Esophagus squamous epithelium (tissue), 5 donors: ENCODE measurements at regions not wholly inside any gene's neighbourhood (a gene's known extent, or its start where the extent isn't known, plus 50 kb on each side); places are given as distances from the start of the nearest gene placed in this dataset.

Source experiments
- DNase-seq: peaks from one replicate; lab custom pipeline; 2025; lab: John Stamatoyannopoulos, UW
- H3K27ac ChIP-seq, 4 donors: fragments of 200-600 bp; sonication (generic); one replicate each; pipeline ENCODE4 v1.5.1; 2016 to 2019; ENCODE audit warnings: mild to moderate bottlenecking in 1 of 4
- H3K27me3 ChIP-seq, 4 donors: fragments of 200-600 bp; sonication (generic); 1 replicate in 3 of 4; 2 replicates in 1 of 4; pipeline versions ENCODE4 v1.5.1 to v1.6.0; 2017 to 2021; ENCODE audit warnings: antibody characterized with exemption in 1 of 4
- H3K36me3 ChIP-seq, 3 donors: fragments of 200-600 bp; sonication (generic); one replicate each; pipeline ENCODE4 v1.5.1; 2016 to 2019
- H3K4me1 ChIP-seq, 3 donors: fragments of 200-600 bp; sonication (generic); one replicate each; pipeline ENCODE4 v1.5.1; 2017 to 2019
- H3K4me3 ChIP-seq, 4 donors: fragments of 200-600 bp; sonication (generic); 1 replicate in 3 of 4; 2 replicates in 1 of 4; pipeline ENCODE4 v1.5.1; 2016 to 2019; ENCODE audit warnings: mild to moderate bottlenecking in 2 of 4, moderate library complexity in 1 of 4
- H3K9me3 ChIP-seq, 3 donors: fragments of 200-600 bp; sonication (generic); one replicate each; pipeline ENCODE4 v1.5.1; 2016 to 2019
- POLR2A ChIP-seq, 4 donors: fragments of 450-650 bp; IDR thresholded peaks; one replicate each; pipeline ENCODE4 v1.6.1; 2017; ENCODE audit warnings: antibody characterized with exemption in 4 of 4, mild to moderate bottlenecking in 4 of 4, moderate library complexity in 3 of 4
- WGBS, 2 donors: methylation state at CpG; one replicate each; pipeline ENCODE4 v1.1.5; 2018; 5-methylcytosine and 5-hydroxymethylcytosine counted together
- intact Hi-C: fragments of 100-400 bp; cut with DNase I; formaldehyde crosslinking; loops from one replicate; pipeline ENCODE4 v1.15.0; 2022
- TF ChIP-seq, protein P1 (sequence below), 6 experiments: fragments of 450-650 bp in 4 of 6; fragments of 200-600 bp in 2 of 6; sonication (generic) in 2 of 6; IDR thresholded peaks; one replicate each; pipeline ENCODE4 v1.5.1; 2016 to 2019; ENCODE audit warnings: antibody characterized with exemption in 6 of 6, mild to moderate bottlenecking in 4 of 6, moderate library complexity in 4 of 6
- donor health status: DM: yes; HTN: yes; CAD: no.

DNA sequence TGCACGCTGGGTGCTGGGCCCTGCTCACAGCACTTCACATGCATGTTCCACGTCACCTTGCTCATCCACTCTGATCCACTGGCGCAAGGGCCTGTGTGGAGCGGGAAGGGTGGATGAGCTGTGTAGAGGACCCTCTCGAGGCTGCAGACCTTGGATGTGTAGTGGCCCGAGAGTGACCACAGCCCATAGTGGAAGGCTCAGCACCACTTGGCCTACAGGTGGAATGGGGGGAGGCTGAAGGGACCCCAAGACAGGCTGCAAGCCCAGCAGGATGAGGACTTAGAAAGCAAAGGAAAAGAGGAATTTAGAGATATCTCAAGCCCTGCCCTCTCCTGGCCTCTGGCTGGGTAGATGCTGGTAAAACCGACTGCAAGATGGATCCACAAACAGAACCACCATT is 175.9 kb upstream of the COPS8 start:
- no peaks in the 10 kb centered on the region for H3K9me3 ChIP-seq
- H3K27me3 ChIP-seq = peaks cover 0 to 4% (median 0%) of the 10 kb centered on the region in 4 donors
- intact Hi-C loops = no loop called here
- WGBS, 2 donors = 45 to 58% methylated on average over 1 of the region's 7 CpGs
- H3K27ac ChIP-seq = no peak overlapping the region
- no peaks in the 10 kb centered on the region for H3K36me3 ChIP-seq
- DNase-seq = no peak
- no peak overlapping the region for H3K4me3 ChIP-seq
- TF ChIP-seq, protein P1, sequence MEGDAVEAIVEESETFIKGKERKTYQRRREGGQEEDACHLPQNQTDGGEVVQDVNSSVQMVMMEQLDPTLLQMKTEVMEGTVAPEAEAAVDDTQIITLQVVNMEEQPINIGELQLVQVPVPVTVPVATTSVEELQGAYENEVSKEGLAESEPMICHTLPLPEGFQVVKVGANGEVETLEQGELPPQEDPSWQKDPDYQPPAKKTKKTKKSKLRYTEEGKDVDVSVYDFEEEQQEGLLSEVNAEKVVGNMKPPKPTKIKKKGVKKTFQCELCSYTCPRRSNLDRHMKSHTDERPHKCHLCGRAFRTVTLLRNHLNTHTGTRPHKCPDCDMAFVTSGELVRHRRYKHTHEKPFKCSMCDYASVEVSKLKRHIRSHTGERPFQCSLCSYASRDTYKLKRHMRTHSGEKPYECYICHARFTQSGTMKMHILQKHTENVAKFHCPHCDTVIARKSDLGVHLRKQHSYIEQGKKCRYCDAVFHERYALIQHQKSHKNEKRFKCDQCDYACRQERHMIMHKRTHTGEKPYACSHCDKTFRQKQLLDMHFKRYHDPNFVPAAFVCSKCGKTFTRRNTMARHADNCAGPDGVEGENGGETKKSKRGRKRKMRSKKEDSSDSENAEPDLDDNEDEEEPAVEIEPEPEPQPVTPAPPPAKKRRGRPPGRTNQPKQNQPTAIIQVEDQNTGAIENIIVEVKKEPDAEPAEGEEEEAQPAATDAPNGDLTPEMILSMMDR (IDR thresholded peaks at IDR 0.05) = no peak
- no peak for TF ChIP-seq POLR2A (IDR thresholded peaks at IDR 0.05)
- H3K4me1 ChIP-seq = no peaks in the 10 kb centered on the region

DNA sequence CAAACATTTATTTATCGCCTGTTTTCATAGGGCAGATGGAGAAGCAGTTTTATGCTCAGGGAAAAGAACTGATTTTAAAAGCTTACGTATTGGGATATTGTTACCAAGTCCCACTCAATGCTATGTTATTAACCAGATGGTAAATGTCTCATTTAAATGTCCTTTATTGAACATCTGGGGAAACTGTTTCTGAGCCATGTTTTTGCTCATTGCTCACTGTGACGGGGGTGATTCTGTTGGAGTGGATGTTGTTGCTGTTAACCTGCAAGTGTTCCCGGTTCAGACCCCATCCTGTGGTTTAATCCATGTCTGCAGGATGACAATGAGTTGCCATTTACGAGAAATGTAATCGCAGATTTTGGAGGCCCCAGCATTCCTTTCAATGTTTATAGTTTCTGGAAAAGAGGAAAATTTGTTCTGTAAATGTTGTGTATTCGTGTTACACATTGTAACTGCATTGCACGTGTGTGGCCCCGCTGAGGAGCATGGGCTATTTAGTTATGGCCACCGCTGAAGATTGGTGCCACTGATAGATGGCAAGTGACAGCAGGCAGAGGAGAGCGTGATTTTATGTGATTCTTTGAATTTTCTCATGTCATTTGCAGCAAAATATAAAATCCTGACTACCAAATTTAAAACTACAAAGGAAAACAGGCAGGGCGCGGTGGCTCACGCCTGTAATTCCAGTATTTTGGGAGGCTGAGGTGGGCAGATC is 174.8 kb upstream of the COPS8 start:
- intact Hi-C loops = no loop called here
- H3K9me3 ChIP-seq = no peaks in the 10 kb centered on the region
- peaks cover 0 to 4% (median 0%) of the 10 kb centered on the region in 4 donors for H3K27me3 ChIP-seq
- no peaks in the 10 kb centered on the region for H3K4me1 ChIP-seq
- H3K36me3 ChIP-seq = no peaks in the 10 kb centered on the region
- no peak overlapping the region for H3K4me3 ChIP-seq
- 91 to 92% methylated on average over 14 of the region's 14 CpGs for WGBS, 2 donors
- no peak for DNase-seq
- no peak overlapping the region for H3K27ac ChIP-seq
- TF ChIP-seq, protein P1 (IDR thresholded peaks at IDR 0.05) = no peak
- no peak for TF ChIP-seq POLR2A (IDR thresholded peaks at IDR 0.05)

DNA sequence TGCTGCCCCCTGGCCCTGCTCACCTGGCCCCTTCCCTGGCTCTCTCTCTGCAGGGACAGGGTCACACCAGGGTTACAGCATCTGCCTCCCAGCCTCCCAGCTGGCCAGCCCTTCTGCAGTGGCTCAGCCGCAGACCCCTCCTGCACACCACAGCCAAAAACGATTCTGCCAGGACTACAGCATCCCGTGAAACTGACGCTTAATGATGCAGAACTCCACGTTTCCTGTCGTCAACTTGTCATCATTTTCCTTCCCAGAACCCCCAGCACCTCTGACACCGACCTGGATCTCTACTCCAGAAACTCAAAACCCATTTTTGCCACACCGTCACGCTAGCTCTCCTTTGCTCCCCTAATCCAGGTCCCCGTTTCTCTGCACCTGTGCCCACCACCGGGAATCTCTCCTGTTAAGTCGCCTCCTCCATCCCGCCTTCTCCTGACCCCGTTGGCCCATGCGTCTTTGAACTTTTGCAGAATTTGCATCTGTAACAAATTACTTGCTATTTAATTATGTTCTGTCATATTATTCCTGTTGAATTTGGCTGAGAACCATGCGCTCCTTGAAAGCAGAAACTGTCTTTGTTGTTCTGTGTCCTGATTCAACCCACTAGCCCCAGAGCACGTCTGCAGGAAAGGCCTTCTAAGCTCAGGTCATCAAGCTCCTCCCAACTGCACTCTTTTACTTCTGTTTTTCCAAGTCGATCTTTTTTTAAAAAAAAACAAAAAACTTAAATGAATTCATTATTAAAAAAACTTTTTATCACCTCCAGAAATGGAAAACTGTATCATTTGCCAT is 173.2 kb upstream of the COPS8 start:
- Histone ChIP-seq H3K4me1 (no peaks in the 10 kb centered on the region), H3K27ac (no peak overlapping the region), H3K27me3 (peaks cover 0 to 4% (median 0%) of the 10 kb centered on the region in 4 donors), H3K9me3 (no peaks in the 10 kb centered on the region), H3K36me3 (no peaks in the 10 kb centered on the region), H3K4me3 (no peak overlapping the region)
- TF ChIP-seq POLR2A (IDR thresholded peaks at IDR 0.05) = no peak
- no peak for DNase-seq
- intact Hi-C loops = no loop called here
- WGBS, 2 donors = 70 to 73% methylated on average over 18 of the region's 18 CpGs

DNA sequence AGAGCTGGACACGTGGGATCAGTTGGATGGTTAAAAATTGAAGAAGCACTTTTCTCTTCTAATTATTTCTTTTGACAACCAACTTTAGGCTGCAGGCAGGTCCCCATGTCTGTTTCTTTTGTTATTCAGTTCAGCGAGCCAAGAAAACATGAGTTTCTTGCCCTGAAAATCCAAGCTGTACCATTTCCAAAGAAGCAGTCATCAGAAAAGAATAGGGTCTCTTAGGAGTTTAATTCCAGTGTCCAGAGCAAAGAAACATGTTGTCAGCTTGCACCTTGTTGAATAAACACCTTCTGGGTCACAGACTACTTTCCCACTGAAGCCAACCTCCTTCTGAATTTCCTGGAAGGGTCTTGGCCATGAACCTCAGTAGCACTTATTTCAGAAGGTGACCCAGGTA is 170.5 kb upstream of the COPS8 start:
- intact Hi-C loops = no loop called here
- Histone ChIP-seq H3K9me3 (no peaks in the 10 kb centered on the region), H3K36me3 (no peaks in the 10 kb centered on the region), H3K4me1 (no peaks in the 10 kb centered on the region), H3K27ac (no peak overlapping the region), H3K27me3 (no peaks in the 10 kb centered on the region), H3K4me3 (no peak overlapping the region)
- TF ChIP-seq POLR2A (IDR thresholded peaks at IDR 0.05) = no peak
- TF ChIP-seq, protein P1 (IDR thresholded peaks at IDR 0.05) = no peak
- 78 to 80% methylated on average over 2 of the region's 2 CpGs for WGBS, 2 donors
- no peak for DNase-seq

DNA sequence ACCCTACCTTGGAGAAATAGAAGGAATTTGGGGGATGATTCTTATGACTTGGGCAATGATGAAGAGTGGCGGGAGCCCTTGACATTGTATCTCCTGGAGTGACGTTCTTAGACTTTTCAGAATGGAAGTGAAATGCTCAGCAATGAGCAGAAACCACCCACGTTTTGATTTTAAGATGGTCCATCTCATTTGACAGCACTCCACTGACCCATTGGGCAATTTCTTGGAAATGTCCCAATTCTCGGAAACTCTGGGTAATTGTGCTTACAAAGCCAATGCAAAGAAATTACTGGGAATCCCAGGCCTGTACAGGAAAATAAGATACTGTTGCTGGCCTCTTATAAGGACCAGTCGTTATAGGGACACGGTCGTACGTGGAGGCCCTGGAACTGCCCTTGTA is 170.0 kb upstream of the COPS8 start:
- 87 to 90% methylated on average over 8 of the region's 8 CpGs for WGBS, 2 donors
- TF ChIP-seq, protein P1 (IDR thresholded peaks at IDR 0.05) = no peak
- TF ChIP-seq POLR2A (IDR thresholded peaks at IDR 0.05) = no peak
- H3K27me3 ChIP-seq = no peaks in the 10 kb centered on the region
- H3K27ac ChIP-seq = no peak overlapping the region
- no peaks in the 10 kb centered on the region for H3K9me3 ChIP-seq
- H3K4me3 ChIP-seq = no peak overlapping the region
- H3K4me1 ChIP-seq = no peaks in the 10 kb centered on the region
- intact Hi-C loops = no loop called here
- no peak for DNase-seq
- H3K36me3 ChIP-seq = no peaks in the 10 kb centered on the region
